ENCODE measurements at regions not wholly inside any gene's neighbourhood (a gene's known extent, or its start where the extent isn't known, plus 50 kb on each side); places are given as distances from the start of the nearest gene placed in this dataset.

DNA sequence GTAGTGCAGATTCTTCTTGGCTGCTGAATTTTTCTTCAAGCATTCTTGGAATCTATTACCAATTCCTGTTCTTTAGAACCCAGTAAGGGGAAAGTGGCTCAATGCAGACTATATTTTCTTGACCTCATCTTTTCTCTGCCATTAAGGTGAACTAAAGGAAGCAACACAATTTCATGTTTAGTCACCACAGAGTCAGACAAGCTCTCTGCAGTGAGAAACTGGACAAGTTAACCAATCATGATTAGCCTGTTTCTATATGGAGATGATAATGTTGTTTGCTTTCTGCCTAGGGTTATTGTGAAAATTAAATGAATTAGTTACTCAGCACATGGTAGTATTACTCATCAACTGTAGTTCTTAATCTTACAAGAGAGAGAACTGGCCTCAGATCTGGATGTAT lies 1075.1 kb downstream of the AGBL1 start:
- DNase-seq = no peak

- no peak for DNase-seq
These were observed 1071.6 kb downstream of the AGBL1 start for GRCh38 chr15:87151202-87151748.

DNA sequence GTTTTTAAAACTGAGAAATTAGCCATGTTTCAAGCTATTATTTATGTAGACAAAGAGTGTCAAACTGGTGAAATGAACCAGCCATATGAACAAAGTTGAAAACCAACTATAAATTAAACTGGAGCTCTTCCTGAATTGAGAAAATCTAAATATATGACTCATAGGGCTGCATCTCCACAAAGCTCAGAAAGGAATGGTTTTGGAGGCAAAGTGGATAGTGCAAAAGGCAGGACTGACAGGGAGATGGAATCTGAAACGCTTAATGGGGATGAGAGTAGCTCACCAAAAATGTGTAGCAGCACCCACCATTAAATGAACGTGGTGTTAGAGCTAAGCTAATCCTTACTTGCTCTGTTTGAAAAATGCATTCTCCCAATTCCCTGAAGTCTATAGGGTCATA lies 1066.0 kb downstream of the AGBL1 start:
- DNase-seq = no peak

GRCh38 chr15:87144775-87145174 lies 1065.1 kb downstream of the AGBL1 start:
- DNase-seq = peak; percentile 4

DNA sequence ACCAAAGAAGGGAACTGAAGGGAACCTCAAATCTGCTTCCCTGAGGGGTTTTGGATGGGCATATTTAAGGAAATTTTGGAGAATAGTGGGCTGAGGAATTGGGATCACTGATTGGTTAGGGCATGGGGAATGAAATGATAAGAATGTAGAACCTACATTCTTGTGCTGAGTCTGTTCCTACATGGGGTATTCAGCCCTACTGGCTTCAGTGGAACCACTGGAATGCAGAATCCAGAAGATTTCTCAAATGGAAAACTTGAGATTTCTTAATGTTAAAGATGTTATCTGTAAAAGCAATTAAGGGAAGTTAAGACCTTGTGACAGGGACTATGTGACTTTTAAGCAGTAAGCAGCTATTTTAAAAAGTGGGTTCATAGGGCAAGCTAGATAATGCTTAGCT lies 1062.4 kb downstream of the AGBL1 start:
- DNase-seq = no peak

DNA sequence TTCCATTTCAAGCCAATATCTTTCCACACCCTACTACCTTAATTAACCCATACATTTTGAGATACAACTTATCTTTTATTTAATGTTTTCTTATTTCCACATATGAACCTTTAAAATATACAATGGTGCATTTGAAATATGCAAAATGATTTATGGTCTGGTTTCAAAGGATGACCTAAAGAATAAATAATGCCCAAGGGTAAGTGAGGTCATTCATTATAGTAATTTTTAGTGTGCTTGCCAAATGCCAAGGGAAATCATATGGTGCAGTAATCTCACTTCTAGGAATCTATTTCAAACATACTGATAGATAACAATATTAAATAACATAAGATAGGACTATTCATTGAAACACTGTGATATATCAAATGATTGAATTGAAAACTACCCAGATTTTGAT lies 1055.4 kb downstream of the AGBL1 start:
- DNase-seq = no peak

GRCh38 chr15:87133704-87134103 lies 1054.0 kb downstream of the AGBL1 start:
- DNase-seq = no peak

- DNase-seq = no peak
These were observed 1051.4 kb downstream of the AGBL1 start for GRCh38 chr15:87131067-87131466.

DNA sequence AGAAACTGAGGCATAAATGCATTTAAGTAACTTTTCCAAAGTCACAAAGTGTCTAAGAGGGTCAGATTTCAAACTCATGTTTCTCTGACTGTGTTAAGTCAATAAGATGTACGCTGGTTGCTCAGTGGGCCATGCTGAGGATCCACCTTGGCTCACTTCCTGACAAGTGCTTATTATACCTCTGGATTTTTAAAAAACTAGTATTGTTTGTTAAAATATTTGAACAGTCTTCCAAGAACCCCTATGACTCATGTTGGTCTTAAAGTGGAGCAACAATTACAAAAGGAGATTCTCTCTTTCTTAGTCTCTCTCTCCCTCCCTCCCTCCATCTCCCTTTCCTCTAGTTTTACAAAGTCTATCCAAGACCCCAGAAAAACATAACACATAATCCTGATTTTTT lies 1050.2 kb downstream of the AGBL1 start:
- DNase-seq = no peak

- no peak for DNase-seq
These were observed 1044.2 kb downstream of the AGBL1 start for GRCh38 chr15:87123676-87124382.

- DNase-seq = no peak
These were observed 1041.7 kb downstream of the AGBL1 start for GRCh38 chr15:87121336-87121735.

- DNase-seq = no peak
These were observed 1040.9 kb downstream of the AGBL1 start for GRCh38 chr15:87120555-87120954.

DNA sequence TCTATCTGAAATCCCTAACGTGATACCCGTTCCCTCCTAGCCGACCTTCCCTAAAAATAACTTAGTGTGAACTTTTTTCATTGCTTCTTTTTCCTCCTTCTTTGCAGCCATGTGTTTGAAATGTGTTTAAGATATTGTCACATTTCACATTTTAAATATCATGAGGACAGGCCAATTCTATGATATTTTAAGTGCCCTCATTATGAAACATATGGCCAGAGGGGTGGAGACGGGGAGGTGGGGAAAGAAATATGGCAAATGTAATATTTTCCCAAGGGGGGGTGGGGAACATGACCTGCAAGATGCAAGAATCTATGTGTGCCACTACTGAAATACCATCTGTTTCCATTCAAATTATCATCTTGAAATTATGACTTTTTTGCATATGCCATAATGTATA lies 1039.2 kb downstream of the AGBL1 start:
- DNase-seq = no peak

GRCh38 chr15:87118435-87118834 lies 1038.8 kb downstream of the AGBL1 start:
- DNase-seq = no peak

DNA sequence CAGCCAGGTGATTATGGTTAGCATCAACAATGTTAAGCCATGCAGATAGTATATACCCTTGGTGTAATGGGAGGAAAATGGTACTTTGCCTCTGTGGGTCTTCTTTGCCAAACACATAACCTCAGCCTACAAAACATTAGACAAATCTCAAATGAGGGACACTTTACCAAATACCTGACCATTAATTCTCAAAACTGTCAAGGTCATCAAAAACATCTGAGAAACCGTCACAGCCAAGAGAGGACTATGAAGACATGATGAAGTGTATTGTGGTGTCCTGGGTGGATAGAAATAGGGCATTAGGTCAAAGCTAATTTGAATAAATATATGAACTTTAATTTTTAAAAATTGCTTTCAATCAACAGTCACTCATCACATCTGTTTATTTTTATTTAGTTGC lies 1036.1 kb downstream of the AGBL1 start:
- no peak for DNase-seq

GRCh38 chr15:87099916-87100315 lies 1020.2 kb downstream of the AGBL1 start:
- no peak for DNase-seq

GRCh38 chr15:87089551-87089950 lies 1009.9 kb downstream of the AGBL1 start:
- DNase-seq = no peak

- no peak for DNase-seq
These were observed 1003.5 kb downstream of the AGBL1 start for GRCh38 chr15:87083201-87083600.

DNA sequence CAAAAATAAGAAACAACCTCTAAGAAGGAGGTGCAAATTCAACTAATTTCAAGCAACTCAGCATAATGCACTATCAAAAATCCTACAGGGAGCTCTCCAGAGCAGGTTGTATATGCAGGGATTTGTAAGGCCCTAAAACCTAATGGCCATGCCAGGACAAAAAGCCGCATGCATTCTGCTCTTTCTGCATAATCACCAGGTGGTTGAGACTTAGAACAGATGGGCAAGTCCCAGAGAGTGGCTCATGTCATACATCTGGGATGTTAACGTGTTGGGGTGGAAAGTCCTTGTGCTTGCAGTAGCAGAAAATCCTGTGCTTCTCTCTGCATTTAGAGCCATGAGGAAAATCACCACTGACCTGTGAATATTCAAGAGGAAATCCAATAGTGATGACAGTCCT lies 1002.9 kb downstream of the AGBL1 start:
- no peak for DNase-seq

DNA sequence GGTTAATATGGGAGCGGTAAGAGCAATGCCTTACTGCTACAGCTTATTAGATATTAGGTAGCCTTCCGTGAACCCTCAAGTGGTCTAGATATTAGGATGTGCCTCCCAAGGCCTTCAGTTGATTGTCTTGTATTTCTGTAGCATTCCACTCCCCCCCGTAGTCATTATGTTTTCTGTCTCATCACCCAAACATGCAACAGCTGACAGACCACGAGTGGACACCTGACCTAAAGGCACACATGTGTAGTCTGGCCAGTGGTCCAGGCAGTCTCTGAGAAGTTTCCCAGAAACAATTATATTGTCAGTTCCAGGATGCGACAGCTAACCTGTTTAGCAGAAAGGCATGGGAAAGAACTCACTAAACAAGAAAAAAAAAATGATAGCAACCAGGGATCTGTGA lies 1000.9 kb downstream of the AGBL1 start:
- no peak for DNase-seq

All from renal pelvis (tissue), 1 donor.